ENCODE measurements at regions not wholly inside any gene's neighbourhood (a gene's known extent, or its start where the extent isn't known, plus 50 kb on each side); places are given as distances from the start of the nearest gene placed in this dataset.

DNA sequence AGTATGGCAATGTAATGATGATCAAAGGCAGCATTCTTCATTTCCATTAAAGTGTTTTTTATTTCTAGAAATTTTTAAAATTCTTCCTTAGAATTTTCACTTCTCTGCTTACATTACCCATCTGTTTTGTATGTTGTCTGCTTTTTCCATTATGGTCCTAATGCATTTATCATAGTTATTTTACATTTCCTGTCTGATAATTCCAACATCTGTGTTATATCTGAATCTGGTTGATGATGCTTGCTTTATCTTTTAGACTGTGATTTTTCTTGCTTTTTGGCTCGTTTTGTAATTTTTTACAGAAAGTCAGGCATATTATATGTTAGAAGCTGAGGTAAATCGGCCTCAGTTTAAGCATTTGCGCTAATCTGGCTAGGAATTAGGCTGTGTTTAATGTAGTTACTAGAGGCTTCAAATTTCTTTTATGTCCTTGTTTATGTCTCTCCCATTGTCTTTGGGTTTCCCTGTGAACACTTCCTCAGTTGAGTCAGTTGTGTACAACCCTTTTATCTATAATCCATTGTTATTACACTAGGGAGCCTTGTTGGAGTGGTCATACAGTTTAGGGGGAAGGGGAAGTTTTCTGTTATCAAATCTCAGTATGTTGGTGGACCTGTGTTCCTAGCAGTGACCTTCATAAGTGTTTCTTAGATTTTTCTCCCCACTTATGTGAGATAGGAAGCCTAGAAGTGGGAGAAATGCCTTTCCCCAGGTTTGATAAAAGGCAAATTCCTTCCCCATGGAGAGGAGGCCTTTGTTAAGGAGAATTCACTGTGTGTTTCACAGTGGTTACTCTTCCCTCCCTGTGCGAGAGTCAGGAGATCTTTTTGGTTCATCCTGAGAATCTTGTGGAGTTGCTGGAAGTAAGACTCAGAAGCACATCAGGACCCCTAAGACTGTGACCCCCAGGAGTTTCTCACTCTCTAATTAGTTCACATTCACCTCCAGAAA, 437.5 kb downstream of the INSC start:
- WGBS (ENCODE audit: insufficient coverage), result 75% methylated on average over 4 of the region's 4 CpGs

GRCh38 chr11:15555161-15555560, 440.4 kb downstream of the INSC start:
- no peak overlapping the region for H3K4me3 ChIP-seq (ENCODE audit: low read length)

More for the DNA sequence above, 437.5 kb downstream of the INSC start:
- H3K27me3 Mint-ChIP-seq (ENCODE audit: low read depth in 2 of 2), result no peaks in the 10 kb centered on the region
- H3K27me3 ChIP-seq (ENCODE audit: control insufficient read depth, insufficient read depth, low read length), result no peaks in the 10 kb centered on the region
- H3K36me3 Mint-ChIP-seq, result no peaks in the 10 kb centered on the region
- no peak overlapping the region for H3K27ac Mint-ChIP-seq
- H3K27ac ChIP-seq (ENCODE audit: low read length), result no peak overlapping the region
- DNase-seq (no peak), ATAC-seq (no peak)
- H3K4me3 Mint-ChIP-seq, result no peak overlapping the region
- TF ChIP-seq CTCF (IDR thresholded peaks at IDR 0.05), result no peak
- H3K9me3 ChIP-seq (ENCODE audit: control insufficient read depth, insufficient read depth, low read length), result no peaks in the 10 kb centered on the region
- no peaks in the 10 kb centered on the region for H3K4me1 Mint-ChIP-seq
- intact Hi-C loops (cut with micrococcal nuclease), result no loop called here
- H3K9me3 Mint-ChIP-seq, result peaks cover 0 to 5% of the 10 kb centered on the region in 2 donors
- H3K4me3 ChIP-seq (ENCODE audit: low read length), result no peak overlapping the region
- H3K4me1 ChIP-seq (ENCODE audit: control insufficient read depth, insufficient read depth, low read length), result no peaks in the 10 kb centered on the region
- H3K36me3 ChIP-seq (ENCODE audit: control insufficient read depth, insufficient read depth, low read length), result no peaks in the 10 kb centered on the region

DNA sequence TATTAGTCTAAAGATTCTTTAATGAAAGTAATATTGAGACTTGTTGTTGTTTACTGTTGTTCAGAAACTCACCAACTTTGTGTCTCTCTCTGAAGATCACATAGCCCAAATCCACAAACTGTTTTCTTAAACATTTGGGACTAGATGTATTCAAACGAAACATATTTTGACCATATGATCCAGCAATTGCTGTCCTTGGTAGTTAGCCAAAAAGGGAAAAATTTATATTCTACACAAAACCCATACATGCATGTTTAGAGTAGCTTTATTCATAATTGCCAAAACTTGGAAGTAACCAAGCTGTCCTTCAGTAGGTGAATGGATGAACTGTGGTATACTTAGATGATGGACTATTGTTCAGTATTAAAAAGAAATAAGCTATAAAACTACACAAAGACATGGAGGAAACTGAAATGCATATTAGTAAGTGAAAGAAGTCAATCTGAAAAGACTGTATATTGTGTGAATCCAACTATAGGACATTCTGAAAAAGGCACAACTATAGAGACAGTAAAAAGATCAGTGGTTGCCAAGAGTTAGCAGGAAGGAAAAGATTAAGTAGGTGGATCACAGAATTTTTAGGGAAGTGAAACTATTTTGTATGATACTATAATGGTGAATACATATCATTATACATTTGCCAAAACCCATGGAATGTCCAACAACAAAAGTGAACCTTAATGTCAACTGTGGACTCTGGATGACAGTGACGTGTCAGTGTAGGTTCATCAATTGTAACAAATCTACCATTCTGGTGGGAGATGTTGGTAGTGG, 442.9 kb downstream of the INSC start:
- Histone ChIP-seq H3K36me3 (ENCODE audit: control insufficient read depth, insufficient read depth, low read length) (no peaks in the 10 kb centered on the region), H3K27me3 (ENCODE audit: control insufficient read depth, insufficient read depth, low read length) (no peaks in the 10 kb centered on the region), H3K27ac (ENCODE audit: low read length) (no peak overlapping the region), H3K9me3 (ENCODE audit: control insufficient read depth, insufficient read depth, low read length) (peaks cover 3% of the 10 kb centered on the region), H3K4me3 (ENCODE audit: low read length) (no peak overlapping the region), H3K4me1 (ENCODE audit: control insufficient read depth, insufficient read depth, low read length) (no peaks in the 10 kb centered on the region)
- Mint-ChIP-seq H3K9me3 (peaks cover 4 to 6% of the 10 kb centered on the region in 2 donors), H3K27ac (no peak overlapping the region), H3K36me3 (no peaks in the 10 kb centered on the region), H3K27me3 (ENCODE audit: low read depth in 2 of 2) (no peaks in the 10 kb centered on the region), H3K4me3 (no peak overlapping the region), H3K4me1 (no peaks in the 10 kb centered on the region)
- no peak for TF ChIP-seq CTCF (IDR thresholded peaks at IDR 0.05)
- 76% methylated on average over 2 of the region's 2 CpGs for WGBS (ENCODE audit: insufficient coverage)
- DNase-seq, result no peak
- ATAC-seq, result no peak
- intact Hi-C loops (cut with micrococcal nuclease), result no loop called here

More at GRCh38 chr11:15555161-15555560, 440.4 kb downstream of the INSC start:
- DNase-seq, result no peak
- Histone ChIP-seq H3K27ac (ENCODE audit: low read length) (no peak overlapping the region), H3K4me1 (ENCODE audit: control insufficient read depth, insufficient read depth, low read length) (no peaks in the 10 kb centered on the region), H3K27me3 (ENCODE audit: control insufficient read depth, insufficient read depth, low read length) (no peaks in the 10 kb centered on the region), H3K9me3 (ENCODE audit: control insufficient read depth, insufficient read depth, low read length) (peaks cover 3% of the 10 kb centered on the region), H3K36me3 (ENCODE audit: control insufficient read depth, insufficient read depth, low read length) (no peaks in the 10 kb centered on the region)
- WGBS (ENCODE audit: insufficient coverage), result 70% methylated on average over 1 of the region's 1 CpG
- no peak overlapping the region for H3K4me3 Mint-ChIP-seq
- H3K9me3 Mint-ChIP-seq, result peaks cover 4 to 8% of the 10 kb centered on the region in 2 donors
- intact Hi-C loops (cut with micrococcal nuclease), result no loop called here
- no peaks in the 10 kb centered on the region for H3K27me3 Mint-ChIP-seq (ENCODE audit: low read depth in 2 of 2)
- no peak overlapping the region for H3K27ac Mint-ChIP-seq
- ATAC-seq, result no peak
- no peak for TF ChIP-seq CTCF (IDR thresholded peaks at IDR 0.05)
- H3K36me3 Mint-ChIP-seq, result no peaks in the 10 kb centered on the region
- H3K4me1 Mint-ChIP-seq, result no peaks in the 10 kb centered on the region

Measured in natural killer cell (primary cell).